GM19351 (cell line): ENCODE measurements at regions not wholly inside any gene's neighbourhood (a gene's known extent, or its start where the extent isn't known, plus 50 kb on each side); places are given as distances from the start of the nearest gene placed in this dataset.
A peak's percentile ranks its signal among the peaks of the same experiment; 100 is the strongest.

Experiments
- ATAC-seq: cut with Tn5 transposase; IDR thresholded peaks from one replicate; pipeline ENCODE4 v1.9.1; 2021; ENCODE audit warnings: mild to moderate bottlenecking, moderate library complexity; ENCODE audit not compliant: unreplicated experiment

DNA sequence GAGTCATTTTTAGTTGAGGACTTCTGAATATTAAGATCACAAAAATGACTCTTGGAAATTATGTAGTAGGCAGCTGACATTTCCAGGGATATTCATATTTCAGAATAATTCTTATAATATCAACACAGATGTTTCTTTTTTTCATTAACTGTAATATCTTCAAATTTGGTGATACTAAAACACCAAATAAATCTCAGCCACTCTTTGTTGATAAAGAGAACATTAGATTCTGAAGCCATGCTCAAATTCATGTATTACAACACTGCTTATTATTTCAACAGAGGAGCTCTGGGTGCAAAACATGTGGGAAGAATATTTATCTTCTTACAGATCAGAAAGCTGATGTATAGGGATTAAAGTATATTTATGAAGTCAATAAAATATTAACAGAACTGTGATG, 355.4 kb downstream of the CRPPA start:
- no peak for ATAC-seq

DNA sequence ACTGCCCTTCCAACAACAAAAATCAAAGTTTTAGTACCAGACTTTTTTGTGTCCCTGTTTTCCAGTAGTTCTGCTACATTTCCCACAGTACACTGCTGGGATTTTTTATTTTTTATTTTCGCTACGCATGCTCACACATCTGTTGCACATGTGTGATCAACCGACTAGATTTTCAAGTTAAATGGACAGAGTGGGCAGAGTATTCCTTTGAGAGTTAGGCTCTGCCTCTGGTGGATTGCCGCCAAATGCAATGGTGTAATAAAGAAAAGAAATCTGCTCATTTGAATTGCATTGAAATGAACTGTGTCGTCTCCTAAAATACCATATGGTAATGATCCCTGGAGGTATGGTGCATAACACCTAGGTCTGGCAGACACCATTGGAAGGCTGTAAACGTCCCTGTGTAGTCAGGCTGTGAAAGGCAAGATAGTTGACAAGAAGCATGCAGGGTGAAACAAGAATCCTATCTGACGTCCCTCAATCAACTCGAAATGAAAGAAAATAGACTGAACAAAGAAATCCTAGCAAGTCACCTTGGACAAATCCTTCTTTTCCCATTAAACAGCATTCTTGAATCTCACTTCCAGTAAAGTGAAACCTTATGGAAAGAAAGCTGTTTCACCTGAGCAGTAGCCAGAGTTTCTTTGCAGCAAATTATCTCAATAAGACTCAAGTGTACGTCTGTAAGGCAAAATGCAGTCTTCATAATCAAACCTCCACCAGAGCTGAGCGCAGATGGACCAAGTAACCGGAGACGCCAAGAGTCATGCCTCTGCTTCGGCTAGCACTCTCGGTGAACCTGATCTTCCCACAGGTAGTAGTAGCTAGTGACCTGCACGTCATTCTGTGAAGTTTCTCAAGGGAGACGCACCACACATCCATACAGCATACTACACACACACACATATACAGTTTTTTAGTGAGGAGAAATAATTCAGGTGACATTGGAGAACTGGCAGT, 357.3 kb downstream of the CRPPA start:
- ATAC-seq: no peak

DNA sequence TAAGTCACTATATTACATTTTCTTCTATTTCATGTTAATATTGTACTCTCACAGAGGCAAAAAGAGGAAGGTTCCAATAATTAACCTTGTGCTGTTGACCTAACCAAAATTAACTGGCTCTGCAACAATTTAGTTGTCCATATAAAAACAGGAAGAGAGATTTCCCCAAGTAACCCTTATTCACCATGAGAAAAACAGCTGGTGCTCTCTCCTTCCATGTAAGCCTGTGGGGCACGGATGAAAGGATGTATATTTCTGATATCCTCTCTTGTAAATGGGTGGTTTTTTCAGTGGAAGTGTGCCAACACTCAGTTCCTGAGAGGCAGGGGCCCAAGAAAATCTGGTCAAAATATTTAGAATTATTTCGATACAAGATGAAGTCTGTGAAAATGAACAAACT, 358.1 kb downstream of the CRPPA start:
- ATAC-seq: no peak

- no peak for ATAC-seq
These were observed 359.1 kb downstream of the CRPPA start for GRCh38 chr7:16062269-16062668.

DNA sequence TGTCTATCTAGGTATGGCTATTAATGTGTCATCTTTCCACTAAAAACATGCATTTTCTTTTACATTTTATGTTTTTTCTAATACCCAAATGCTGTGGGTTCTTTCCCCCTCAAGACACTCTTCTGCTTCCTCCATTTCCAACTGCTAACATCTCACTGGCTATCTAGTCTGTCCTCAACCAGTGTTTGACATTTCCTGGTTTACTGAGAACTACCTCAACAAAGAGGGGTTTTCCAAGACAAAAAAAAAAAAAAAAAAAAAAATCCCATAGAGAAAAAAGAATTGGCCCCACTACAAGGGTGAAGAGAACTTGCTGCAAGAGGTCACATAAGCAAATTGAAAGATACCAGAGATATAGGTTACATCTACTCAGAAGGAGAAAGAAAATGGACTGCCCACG, 359.7 kb downstream of the CRPPA start:
- no peak for ATAC-seq

DNA sequence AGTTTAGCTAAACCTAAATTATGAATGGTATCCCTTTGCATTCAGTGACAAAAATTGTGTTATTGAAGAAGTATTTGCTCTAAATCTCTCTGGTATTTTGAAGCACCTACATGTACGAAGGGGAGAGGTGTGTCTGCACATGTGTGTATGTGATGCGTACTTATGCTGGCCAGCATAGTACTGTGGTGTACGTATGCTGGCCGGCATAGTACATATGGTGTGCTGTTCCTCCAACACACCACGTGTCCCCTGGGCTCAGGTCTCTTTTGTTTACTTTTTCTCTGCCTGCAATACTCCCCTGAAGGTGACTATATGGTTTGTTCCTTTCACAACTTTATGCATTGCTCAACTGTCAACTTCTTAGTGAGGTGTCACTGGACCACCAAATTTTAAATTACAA, 360.3 kb downstream of the CRPPA start:
- no peak for ATAC-seq

GRCh38 chr7:16060502-16060901, 360.8 kb downstream of the CRPPA start:
- no peak for ATAC-seq

DNA sequence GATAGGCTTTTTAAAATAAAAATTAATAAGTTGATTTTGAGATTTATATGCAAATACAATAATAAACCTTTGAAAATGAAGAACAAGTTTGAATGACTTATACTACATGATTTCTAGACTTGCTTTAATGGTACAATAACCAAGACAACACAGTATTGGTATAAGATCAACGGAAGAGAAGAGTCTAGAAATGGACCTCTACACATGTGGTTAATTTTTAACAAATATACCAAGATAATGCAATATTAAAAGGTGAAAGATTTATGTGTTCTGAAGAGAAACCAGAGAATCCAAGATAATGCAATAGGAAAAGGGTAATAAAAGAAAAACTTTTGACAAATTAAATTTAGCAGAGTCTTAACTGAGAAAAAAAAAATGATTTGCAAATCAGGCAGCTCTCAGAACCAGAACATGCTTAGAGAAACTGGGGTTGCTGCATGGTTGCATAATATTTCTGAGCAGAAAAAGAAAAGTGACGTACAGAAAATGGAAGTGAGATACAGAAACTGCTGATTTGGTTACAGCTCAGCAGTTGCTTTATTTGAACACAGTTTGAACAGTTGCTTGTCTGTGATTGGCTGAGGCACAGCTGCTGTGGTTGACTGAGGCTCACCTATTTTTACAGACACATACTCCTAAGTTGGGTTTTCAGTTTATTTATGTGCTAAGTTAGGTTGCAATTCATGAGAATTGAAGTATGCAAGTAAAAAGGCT, 365.9 kb downstream of the CRPPA start:
- peak; percentile 87 for ATAC-seq

- ATAC-seq: no peak
These were observed 365.2 kb upstream of the MEOX2 start for GRCh38 chr7:16051561-16052255.

DNA sequence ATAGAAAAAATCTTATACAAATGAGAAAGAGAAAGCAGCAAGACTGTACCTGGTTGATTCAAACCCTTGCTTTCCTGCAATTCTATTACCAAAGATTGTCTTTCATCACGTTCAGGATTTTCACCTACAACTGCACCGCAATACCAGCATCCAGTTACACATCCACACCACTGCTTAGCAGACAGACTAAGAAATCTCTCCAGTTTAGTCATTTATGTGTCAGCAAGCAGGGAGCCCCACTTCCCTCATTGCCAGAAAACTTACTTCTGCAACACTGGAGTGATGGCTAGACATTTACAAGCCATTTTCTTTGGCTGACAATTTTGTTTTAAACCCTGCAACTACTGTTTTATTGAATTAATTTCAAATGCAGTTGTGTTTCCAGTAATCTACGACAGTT, 359.6 kb upstream of the MEOX2 start:
- no peak for ATAC-seq

DNA sequence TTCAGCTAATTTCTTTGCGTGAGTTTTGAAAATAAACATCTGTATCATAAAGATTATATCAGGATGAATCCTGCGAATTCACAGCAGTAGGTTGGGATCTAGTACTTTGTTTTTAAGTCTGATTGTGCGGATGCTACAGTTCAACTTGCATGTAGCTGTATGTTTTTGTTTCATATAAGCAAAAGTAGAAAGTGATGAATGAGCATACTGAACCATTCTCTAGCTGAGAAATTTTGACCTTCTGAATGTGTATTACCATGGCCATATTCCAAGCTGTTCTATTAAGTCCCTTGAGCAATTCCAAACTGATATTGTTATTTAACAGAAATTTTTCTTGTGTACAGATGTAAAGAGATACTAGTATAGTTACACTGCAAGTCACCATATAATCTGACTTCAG, 358.8 kb upstream of the MEOX2 start:
- no peak for ATAC-seq

DNA sequence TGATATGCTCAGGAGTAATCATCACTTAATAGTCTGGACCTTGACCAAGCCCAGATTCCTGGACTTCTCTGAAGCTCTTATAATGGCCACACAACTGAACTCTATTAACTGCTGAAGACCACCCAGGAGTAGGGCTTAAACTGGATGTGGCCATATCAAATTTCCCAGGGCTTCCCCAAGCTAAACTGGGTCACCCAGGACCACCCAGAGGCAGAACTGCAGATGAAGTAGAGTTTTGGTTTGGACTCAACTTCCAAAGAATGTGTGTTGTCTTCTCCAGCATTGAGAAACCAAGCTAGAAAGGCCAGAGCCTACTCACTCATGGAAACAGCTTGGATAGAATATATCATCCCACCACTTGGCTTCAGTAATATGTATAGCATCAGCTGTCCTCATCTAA, 358.2 kb upstream of the MEOX2 start:
- ATAC-seq: no peak

- no peak for ATAC-seq
These were observed 353.9 kb upstream of the MEOX2 start for GRCh38 chr7:16040346-16040745.

GRCh38 chr7:16038906-16039305, 352.4 kb upstream of the MEOX2 start:
- no peak for ATAC-seq

- no peak for ATAC-seq
These were observed 348.9 kb upstream of the MEOX2 start for GRCh38 chr7:16035392-16035791.

DNA sequence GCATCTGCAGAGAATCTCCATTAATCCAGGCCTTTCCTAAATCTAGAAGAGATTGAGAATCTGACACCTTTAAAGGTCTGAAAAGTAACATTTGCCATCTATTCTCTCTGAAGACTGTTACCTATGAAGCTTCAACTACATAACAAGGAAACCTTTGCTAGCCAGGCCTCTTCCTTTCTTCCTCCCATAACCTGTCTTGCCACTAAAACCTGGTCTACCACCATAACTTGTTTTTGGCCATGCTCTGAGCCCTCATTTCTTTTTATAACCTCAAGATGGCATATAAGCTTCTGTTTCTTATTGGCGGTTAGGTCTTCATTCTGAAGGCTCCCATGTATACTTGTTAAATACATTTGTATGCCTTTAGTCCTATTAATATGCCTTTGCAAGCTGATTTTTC, 348.4 kb upstream of the MEOX2 start:
- ATAC-seq: no peak

- no peak for ATAC-seq
These were observed 347.9 kb upstream of the MEOX2 start for GRCh38 chr7:16034353-16034752.

- ATAC-seq: no peak
These were observed 346.8 kb upstream of the MEOX2 start for GRCh38 chr7:16033233-16033632.

DNA sequence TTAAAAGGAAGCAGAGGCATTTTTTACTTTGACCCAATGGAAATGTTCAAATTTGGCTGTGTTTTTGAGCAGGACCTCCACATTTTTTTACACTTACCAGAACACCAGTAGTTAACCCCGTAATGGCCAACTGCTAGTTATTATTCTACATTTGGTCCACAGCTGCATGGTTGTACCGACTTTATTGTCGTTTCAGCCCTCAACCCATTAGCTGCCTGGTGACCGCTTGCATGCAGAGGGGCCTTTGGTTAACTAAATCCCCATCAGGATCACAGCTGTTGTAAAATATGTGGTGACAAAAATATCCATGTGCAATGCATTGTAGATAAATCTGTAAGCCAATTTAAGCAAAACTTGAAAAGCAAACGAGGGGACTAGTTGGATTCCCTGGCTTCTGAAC, 342.2 kb upstream of the MEOX2 start:
- ATAC-seq: no peak

DNA sequence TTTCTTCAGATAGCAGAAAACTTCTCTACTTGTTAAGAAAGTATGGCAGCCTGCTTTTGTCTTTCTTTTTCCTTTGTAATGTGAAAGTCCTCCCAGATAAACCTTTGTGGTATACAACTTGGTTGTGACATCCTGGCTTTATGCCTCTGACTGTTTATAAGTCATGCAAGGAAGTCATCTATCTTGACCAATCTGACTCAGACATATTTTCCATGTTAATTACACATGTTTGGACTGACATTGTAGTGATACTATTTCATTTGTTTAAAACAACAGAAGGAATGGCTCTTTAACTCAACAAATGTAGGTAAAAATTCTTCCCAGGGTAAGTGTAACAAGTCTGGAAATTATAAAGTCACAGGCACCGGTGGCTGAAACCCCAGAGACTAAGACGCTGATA, 341.6 kb upstream of the MEOX2 start:
- no peak for ATAC-seq

DNA sequence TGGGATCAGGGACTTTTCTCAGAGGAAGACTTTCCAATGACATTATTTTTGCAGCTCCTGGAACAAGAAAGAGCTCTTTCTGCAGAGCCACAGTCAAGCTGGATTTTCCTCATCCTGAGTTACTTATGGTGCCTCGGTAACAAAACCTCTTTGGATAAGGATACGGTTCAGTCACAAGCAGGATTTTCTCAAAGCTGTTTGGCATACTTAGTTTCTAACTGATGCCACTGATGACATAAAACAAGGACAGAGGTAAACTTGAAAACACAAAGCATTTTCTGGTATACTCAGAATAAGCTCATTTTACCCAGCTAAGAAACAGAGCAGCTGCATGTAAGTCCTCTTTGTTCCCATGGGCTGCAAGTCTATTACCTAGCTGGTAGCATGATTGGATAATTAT, 340.9 kb upstream of the MEOX2 start:
- ATAC-seq: no peak
